ENCODE measurements at regions not wholly inside any gene's neighbourhood (a gene's known extent, or its start where the extent isn't known, plus 50 kb on each side); places are given as distances from the start of the nearest gene placed in this dataset.

- TF ChIP-seq CTCF (conservative IDR thresholded peaks at IDR 0.05; ENCODE audit: low read depth, low read length): no peak
- no peak for TF ChIP-seq EZH2 (IDR thresholded peaks at IDR 0.05; ENCODE audit: borderline replicate concordance, low read depth, low read length, poor library complexity, severe bottlenecking)
Observed at GRCh38 chr1:87620807-87621206, 292.1 kb downstream of the LMO4 start.

All from A673 (cell line).